NCI-H2081 treated with DMSO at 0.1 percent for 48 hours (cell line): ENCODE measurements at regions not wholly inside any gene's neighbourhood (a gene's known extent, or its start where the extent isn't known, plus 50 kb on each side); places are given as distances from the start of the nearest gene placed in this dataset.
"Not testable (repeated sequence)": the region's sequence is repeated elsewhere in the genome, so short reads cannot be mapped to it uniquely, and the experiment has no call there.

Experiments used
- DNase-seq: peaks from one replicate; lab custom pipeline; 2025; lab: John Stamatoyannopoulos, UW

GRCh38 chr22:23500508-23501260, 79.4 kb downstream of the IGLL1 start:
- DNase-seq = no peak

GRCh38 chr22:23499845-23500500, 80.1 kb downstream of the IGLL1 start:
- DNase-seq = no peak

- DNase-seq = no peak
Measured at GRCh38 chr22:23498811-23499798, 81.0 kb downstream of the IGLL1 start.

- not testable (repeated sequence) for DNase-seq
Measured at GRCh38 chr22:23497889-23498288, 82.2 kb downstream of the IGLL1 start.

- DNase-seq = no peak
Measured at GRCh38 chr22:23497016-23497885, 82.8 kb downstream of the IGLL1 start.

- no peak for DNase-seq
Measured at GRCh38 chr22:23496445-23496833, 83.7 kb downstream of the IGLL1 start.

- DNase-seq = no peak
Measured at GRCh38 chr22:23495614-23496444, 84.3 kb downstream of the IGLL1 start.

GRCh38 chr22:23494930-23495266, 85.2 kb downstream of the IGLL1 start:
- no peak for DNase-seq

- no peak for DNase-seq
Measured at GRCh38 chr22:23485490-23485889, 94.6 kb downstream of the IGLL1 start.

GRCh38 chr22:23484651-23485050, 95.4 kb downstream of the IGLL1 start:
- no peak for DNase-seq

- DNase-seq = no peak
Measured at GRCh38 chr22:23481369-23481768, 98.7 kb downstream of the IGLL1 start.

GRCh38 chr22:23478175-23478574, 101.9 kb downstream of the IGLL1 start:
- no peak for DNase-seq

- DNase-seq = not testable (repeated sequence)
Measured at GRCh38 chr22:23474531-23474930, 105.6 kb downstream of the IGLL1 start.

GRCh38 chr22:23473901-23474300, 106.2 kb downstream of the IGLL1 start:
- DNase-seq = no peak

- not testable (repeated sequence) for DNase-seq
Measured at GRCh38 chr22:23472376-23472775, 107.7 kb downstream of the IGLL1 start.

- no peak for DNase-seq
Measured at GRCh38 chr22:23471698-23472097, 108.4 kb downstream of the IGLL1 start.

- no peak for DNase-seq
Measured at GRCh38 chr22:23470811-23471389, 109.2 kb downstream of the IGLL1 start.

- DNase-seq = no peak
Measured at GRCh38 chr22:23467721-23468294, 112.3 kb downstream of the IGLL1 start.

GRCh38 chr22:23466351-23466750, 113.7 kb downstream of the IGLL1 start:
- DNase-seq = no peak

GRCh38 chr22:23464796-23465195, 115.3 kb downstream of the IGLL1 start:
- DNase-seq = not testable (repeated sequence)
